ENCODE measurements at regions not wholly inside any gene's neighbourhood (a gene's known extent, or its start where the extent isn't known, plus 50 kb on each side); places are given as distances from the start of the nearest gene placed in this dataset.

GRCh38 chr11:12319988-12320387 is 57.4 kb upstream of the PARVA start:
- TF ChIP-seq POLR2AphosphoS5 (IDR thresholded peaks at IDR 0.05; ENCODE audit: low read depth, low read length) (no peak), SMC3 (IDR thresholded peaks at IDR 0.05; ENCODE audit: low read length) (no peak), TAF1 (CRISPR knock-in tag; IDR thresholded peaks at IDR 0.05) (no peak), REPIN1 (CRISPR knock-in tag; IDR thresholded peaks at IDR 0.05; ENCODE audit: borderline replicate concordance, low read depth) (no peak)

Measured in HepG2 (cell line).